Esophagus squamous epithelium (tissue), 4 donors: ENCODE measurements at regions not wholly inside any gene's neighbourhood (a gene's known extent, or its start where the extent isn't known, plus 50 kb on each side); places are given as distances from the start of the nearest gene placed in this dataset.

Source experiments
- POLR2A ChIP-seq, 4 donors: fragments of 450-650 bp; IDR thresholded peaks; one replicate each; pipeline ENCODE4 v1.6.1; 2017; ENCODE audit warnings: antibody characterized with exemption in 4 of 4, mild to moderate bottlenecking in 4 of 4, moderate library complexity in 3 of 4
- TF ChIP-seq, protein P1 (sequence below), 6 experiments: fragments of 450-650 bp in 4 of 6; fragments of 200-600 bp in 2 of 6; sonication (generic) in 2 of 6; IDR thresholded peaks; one replicate each; pipeline ENCODE4 v1.5.1; 2016 to 2019; ENCODE audit warnings: antibody characterized with exemption in 6 of 6, mild to moderate bottlenecking in 4 of 6, moderate library complexity in 4 of 6

GRCh38 chr4:11739992-11740391 lies 311.3 kb upstream of the HS3ST1 start:
- TF ChIP-seq, protein P1, sequence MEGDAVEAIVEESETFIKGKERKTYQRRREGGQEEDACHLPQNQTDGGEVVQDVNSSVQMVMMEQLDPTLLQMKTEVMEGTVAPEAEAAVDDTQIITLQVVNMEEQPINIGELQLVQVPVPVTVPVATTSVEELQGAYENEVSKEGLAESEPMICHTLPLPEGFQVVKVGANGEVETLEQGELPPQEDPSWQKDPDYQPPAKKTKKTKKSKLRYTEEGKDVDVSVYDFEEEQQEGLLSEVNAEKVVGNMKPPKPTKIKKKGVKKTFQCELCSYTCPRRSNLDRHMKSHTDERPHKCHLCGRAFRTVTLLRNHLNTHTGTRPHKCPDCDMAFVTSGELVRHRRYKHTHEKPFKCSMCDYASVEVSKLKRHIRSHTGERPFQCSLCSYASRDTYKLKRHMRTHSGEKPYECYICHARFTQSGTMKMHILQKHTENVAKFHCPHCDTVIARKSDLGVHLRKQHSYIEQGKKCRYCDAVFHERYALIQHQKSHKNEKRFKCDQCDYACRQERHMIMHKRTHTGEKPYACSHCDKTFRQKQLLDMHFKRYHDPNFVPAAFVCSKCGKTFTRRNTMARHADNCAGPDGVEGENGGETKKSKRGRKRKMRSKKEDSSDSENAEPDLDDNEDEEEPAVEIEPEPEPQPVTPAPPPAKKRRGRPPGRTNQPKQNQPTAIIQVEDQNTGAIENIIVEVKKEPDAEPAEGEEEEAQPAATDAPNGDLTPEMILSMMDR (IDR thresholded peaks at IDR 0.05): no peak
- TF ChIP-seq POLR2A (IDR thresholded peaks at IDR 0.05): no peak
